Neural progenitor cell (in vitro differentiated cells): ENCODE measurements at regions not wholly inside any gene's neighbourhood (a gene's known extent, or its start where the extent isn't known, plus 50 kb on each side); places are given as distances from the start of the nearest gene placed in this dataset.

Experiments used
- CTCF ChIP-seq: fragments of 200-600 bp; sonication (generic); IDR thresholded peaks from 2 replicates; pipeline ENCODE4 v1.5.1; 2017; ENCODE audit warnings: antibody characterized with exemption, mild to moderate bottlenecking
- EZH2 ChIP-seq: fragments of 200-600 bp; sonication (generic); IDR thresholded peaks from 2 replicates; pipeline ENCODE4 v1.6.1; 2017; ENCODE audit warnings: antibody characterized with exemption, mild to moderate bottlenecking, moderate library complexity

DNA sequence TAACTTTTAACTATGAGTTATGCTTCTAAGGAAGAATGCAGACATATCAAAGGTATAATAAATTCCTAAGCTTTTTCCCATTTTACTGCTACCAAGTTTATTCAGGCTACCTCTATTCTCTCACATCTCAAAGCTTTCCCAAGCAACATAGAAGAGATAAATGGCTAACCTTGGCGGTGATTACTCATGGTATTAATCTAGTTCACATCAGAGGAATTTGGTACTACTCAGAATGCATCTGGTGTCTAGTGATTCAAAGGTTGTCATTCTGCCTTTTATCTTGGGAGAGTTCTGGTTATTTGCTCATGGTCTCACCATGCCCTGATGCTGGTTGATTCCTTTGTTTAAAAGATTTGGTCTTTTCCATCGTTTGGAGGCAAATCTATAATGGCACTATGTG is 182.7 kb downstream of the TAF11L14 start:
- TF ChIP-seq CTCF (no peak), EZH2 (no peak)
